Chondrocyte (in vitro differentiated cells): ENCODE measurements at regions not wholly inside any gene's neighbourhood (a gene's known extent, or its start where the extent isn't known, plus 50 kb on each side); places are given as distances from the start of the nearest gene placed in this dataset.

Source experiments
- DNase-seq: peaks from one replicate; pipeline ENCODE4 v3.0.0; 2021; ENCODE audit warnings: mixed read lengths, low spot score
- H3K27ac Mint-ChIP-seq: one replicate; pipeline ENCODE4 v1.8.0; 2021; ENCODE audit warnings: mild to moderate bottlenecking, moderate library complexity, mixed read lengths; ENCODE audit not compliant: unreplicated experiment
- H3K27me3 Mint-ChIP-seq: 2 replicates; pipeline ENCODE4 v1.8.0; 2021; ENCODE audit warnings: low read depth, mixed read lengths
- H3K36me3 Mint-ChIP-seq: 2 replicates; pipeline ENCODE4 v1.8.0; 2021; ENCODE audit warnings: low read depth, mixed read lengths
- H3K4me1 Mint-ChIP-seq: 2 replicates; pipeline ENCODE4 v1.8.0; 2021; ENCODE audit warnings: low read depth, mild to moderate bottlenecking, mixed read lengths
- H3K4me3 Mint-ChIP-seq: one replicate; pipeline ENCODE4 v1.8.0; 2021; ENCODE audit warnings: mild to moderate bottlenecking, moderate library complexity, mixed read lengths; ENCODE audit not compliant: unreplicated experiment
- H3K9me3 Mint-ChIP-seq: 2 replicates; pipeline ENCODE4 v1.8.0; 2021; ENCODE audit warnings: low read depth, mixed read lengths
- TF ChIP-seq, protein P1 (sequence below): fragments of 200-600 bp; sonication (generic); IDR thresholded peaks from 2 replicates; pipeline ENCODE4 v1.5.0; 2021; ENCODE audit warnings: antibody characterized with exemption, mild to moderate bottlenecking, moderate library complexity

DNA sequence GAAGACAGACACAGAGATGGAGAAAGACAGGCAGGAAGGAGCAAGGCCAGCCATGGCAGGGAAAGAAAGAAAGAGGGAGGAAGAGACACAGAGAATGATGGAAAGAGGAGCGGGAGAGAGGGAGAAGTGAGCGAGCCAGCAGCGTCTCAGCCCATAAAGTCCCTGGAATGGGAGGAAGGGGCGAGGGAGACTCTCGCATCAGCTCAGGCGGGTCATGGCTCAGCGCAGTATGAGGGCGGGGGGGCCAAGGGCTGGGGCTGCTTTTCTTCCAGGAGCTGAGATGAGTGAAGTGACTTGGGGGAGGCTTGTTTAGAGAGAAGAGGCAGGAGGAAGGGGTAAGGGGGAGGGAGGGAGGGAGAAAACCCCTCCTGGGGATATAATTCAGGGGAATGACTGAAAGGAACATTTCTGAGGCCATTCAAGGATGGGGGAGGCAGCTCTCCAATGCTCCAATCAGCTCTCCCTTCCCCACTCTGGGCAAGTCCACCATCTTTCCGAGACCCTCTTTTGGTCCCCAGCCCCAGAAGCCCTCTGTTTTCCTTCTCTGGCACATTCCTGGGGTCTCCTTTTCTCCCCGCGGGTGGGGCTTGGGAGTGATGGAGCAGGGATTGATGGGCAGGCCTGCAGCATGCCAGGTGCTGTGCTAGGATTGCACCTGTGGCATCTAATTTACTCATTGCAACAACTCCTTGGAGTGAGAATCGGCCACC is 87.9 kb downstream of the HIF1AN start:
- TF ChIP-seq, protein P1, sequence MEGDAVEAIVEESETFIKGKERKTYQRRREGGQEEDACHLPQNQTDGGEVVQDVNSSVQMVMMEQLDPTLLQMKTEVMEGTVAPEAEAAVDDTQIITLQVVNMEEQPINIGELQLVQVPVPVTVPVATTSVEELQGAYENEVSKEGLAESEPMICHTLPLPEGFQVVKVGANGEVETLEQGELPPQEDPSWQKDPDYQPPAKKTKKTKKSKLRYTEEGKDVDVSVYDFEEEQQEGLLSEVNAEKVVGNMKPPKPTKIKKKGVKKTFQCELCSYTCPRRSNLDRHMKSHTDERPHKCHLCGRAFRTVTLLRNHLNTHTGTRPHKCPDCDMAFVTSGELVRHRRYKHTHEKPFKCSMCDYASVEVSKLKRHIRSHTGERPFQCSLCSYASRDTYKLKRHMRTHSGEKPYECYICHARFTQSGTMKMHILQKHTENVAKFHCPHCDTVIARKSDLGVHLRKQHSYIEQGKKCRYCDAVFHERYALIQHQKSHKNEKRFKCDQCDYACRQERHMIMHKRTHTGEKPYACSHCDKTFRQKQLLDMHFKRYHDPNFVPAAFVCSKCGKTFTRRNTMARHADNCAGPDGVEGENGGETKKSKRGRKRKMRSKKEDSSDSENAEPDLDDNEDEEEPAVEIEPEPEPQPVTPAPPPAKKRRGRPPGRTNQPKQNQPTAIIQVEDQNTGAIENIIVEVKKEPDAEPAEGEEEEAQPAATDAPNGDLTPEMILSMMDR: no peak
- Mint-ChIP-seq H3K36me3 (no peaks in the 10 kb centered on the region), H3K4me1 (no peaks in the 10 kb centered on the region), H3K27ac (no peak overlapping the region), H3K9me3 (no peaks in the 10 kb centered on the region), H3K27me3 (peaks cover 60% of the 10 kb centered on the region), H3K4me3 (no peak overlapping the region)
- DNase-seq: no peak

DNA sequence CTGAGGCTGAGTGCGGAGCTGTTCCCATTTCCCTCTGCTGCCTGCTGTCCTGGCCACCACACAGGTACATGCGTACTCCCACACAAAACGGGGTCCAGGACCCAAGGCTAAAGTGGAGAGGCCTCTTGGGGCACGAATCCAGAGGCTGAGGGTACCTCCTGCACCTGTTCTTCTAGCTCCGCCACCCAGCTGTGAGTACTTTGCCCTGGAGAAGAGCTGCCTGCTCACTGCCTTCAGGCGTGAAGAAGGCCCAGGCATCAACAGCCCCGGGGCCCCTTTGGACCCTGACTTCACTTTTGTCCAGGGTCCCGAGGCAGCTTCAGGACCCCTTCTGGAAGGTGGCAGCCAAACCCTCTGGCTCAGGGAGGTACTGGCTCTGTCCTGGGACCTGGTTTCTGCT is 88.6 kb downstream of the HIF1AN start:
- no peaks in the 10 kb centered on the region for H3K9me3 Mint-ChIP-seq
- H3K36me3 Mint-ChIP-seq: no peaks in the 10 kb centered on the region
- H3K27me3 Mint-ChIP-seq: peaks cover 54% of the 10 kb centered on the region
- H3K4me1 Mint-ChIP-seq: no peaks in the 10 kb centered on the region
- TF ChIP-seq, protein P1: no peak
- no peak overlapping the region for H3K27ac Mint-ChIP-seq
- DNase-seq: no peak
- no peak overlapping the region for H3K4me3 Mint-ChIP-seq

DNA sequence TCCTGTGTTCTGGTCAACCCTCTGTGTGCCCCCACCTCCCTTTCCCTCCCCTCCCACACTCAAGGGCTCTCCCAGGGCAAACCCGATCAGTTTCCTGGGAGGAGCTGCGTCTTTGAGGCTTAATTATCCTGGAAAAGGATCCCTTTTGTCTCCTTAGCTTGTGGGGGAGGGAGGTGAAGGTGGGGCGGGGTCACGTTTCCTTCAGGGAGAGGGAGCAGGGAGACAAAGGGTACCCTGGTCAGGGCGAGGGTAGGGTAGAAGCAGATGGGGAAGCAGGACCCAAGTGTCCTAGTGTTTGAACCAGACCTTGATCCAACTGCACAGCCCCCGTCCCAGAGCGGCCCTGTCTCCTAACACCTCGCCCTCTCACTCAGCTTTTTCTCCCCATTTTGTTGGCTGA is 90.1 kb downstream of the HIF1AN start:
- Mint-ChIP-seq H3K9me3 (no peaks in the 10 kb centered on the region), H3K4me1 (no peaks in the 10 kb centered on the region), H3K27ac (no peak overlapping the region), H3K4me3 (no peak overlapping the region), H3K27me3 (peaks cover 48% of the 10 kb centered on the region), H3K36me3 (no peaks in the 10 kb centered on the region)
- DNase-seq: no peak
- TF ChIP-seq, protein P1: no peak

DNA sequence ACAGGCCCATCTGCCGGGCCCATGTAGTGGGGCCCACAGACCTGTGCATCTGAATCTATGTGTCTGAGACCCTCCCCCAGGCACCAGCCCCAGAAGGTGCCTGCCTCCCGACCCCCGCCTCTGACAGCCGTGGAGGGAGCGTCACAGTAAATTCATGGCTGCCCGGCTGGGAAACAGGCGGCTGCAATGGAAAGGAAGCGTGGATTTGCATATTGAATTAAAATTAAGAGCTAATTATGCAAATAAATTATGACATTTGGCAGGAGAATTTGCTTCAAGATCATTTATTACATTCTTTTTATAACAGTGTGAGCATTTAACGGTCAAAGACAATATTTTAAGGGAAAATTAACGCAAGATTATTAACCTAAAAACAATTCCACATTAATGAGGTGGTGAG is 92.3 kb downstream of the HIF1AN start:
- no peak for DNase-seq
- no peaks in the 10 kb centered on the region for H3K36me3 Mint-ChIP-seq
- peaks cover 42% of the 10 kb centered on the region for H3K27me3 Mint-ChIP-seq
- H3K4me1 Mint-ChIP-seq: no peaks in the 10 kb centered on the region
- no peak overlapping the region for H3K27ac Mint-ChIP-seq
- H3K4me3 Mint-ChIP-seq: no peak overlapping the region
- H3K9me3 Mint-ChIP-seq: no peaks in the 10 kb centered on the region
- TF ChIP-seq, protein P1: no peak

DNA sequence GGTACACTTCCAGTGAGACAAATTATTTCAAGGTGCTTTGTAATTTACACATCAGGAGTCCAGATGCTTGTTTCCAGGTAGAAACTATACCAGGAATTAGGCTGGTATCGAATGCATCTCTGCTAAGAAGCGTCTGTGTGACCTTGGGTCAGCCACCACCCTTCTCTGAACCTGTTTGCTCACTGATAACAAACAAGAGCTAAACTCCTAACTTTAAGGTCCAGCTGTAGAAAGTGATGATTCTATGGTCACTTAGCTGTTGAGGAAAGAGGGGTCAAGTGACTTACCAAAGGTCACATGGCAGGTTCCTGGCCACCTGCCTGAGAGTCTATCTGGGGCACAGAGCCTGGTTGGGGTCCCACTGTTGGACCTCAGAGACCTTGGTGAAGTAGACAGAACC is 95.4 kb downstream of the HIF1AN start:
- Mint-ChIP-seq H3K27ac (no peak overlapping the region), H3K27me3 (peaks cover 36% of the 10 kb centered on the region), H3K36me3 (no peaks in the 10 kb centered on the region), H3K4me1 (no peaks in the 10 kb centered on the region), H3K9me3 (no peaks in the 10 kb centered on the region), H3K4me3 (no peak overlapping the region)
- no peak for DNase-seq
- TF ChIP-seq, protein P1: no peak
